ENCODE measurements at regions not wholly inside any gene's neighbourhood (a gene's known extent, or its start where the extent isn't known, plus 50 kb on each side); places are given as distances from the start of the nearest gene placed in this dataset.

GRCh38 chr2:199646439-199646838 lies 188.7 kb upstream of the SATB2 start:
- DNase-seq (ENCODE audit: low read depth): no peak
- no peak for TF ChIP-seq CTCF (conservative IDR thresholded peaks at IDR 0.05; ENCODE audit: low read depth, low read length)
- no peak overlapping the region for H3K4me3 ChIP-seq (ENCODE audit: low read length)

- no peak for TF ChIP-seq CTCF (conservative IDR thresholded peaks at IDR 0.05; ENCODE audit: low read depth, low read length)
- no peak for DNase-seq (ENCODE audit: low read depth)
These were observed 173.4 kb upstream of the SATB2 start for GRCh38 chr2:199631129-199631528.

DNA sequence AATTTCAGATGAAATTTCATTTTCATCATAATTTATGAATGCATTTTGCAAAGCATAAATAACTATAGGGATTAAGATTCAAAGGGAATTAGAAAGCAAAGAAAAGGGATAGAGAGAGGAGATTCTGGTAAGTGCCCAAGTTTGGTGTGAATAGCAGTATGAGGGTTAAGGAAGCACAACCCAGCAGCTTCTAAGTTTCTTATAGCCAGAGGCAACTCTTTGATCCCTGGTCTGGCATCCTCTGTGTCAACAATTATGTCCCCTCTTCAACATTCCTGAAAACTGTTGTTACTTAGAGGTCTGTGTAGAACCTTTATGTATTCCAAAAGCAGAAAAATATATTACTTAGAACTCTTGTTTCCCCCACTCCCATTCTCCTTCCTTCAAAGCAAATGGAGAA lies 171.6 kb upstream of the SATB2 start:
- H3K4me3 ChIP-seq (ENCODE audit: low read length): no peak overlapping the region
- DNase-seq (ENCODE audit: low read depth): no peak
- no peak for TF ChIP-seq CTCF (conservative IDR thresholded peaks at IDR 0.05; ENCODE audit: low read depth, low read length)

More at GRCh38 chr2:199631129-199631528, 173.4 kb upstream of the SATB2 start:
- H3K4me3 ChIP-seq (ENCODE audit: low read length): no peak overlapping the region

GRCh38 chr2:199627417-199627816 lies 169.7 kb upstream of the SATB2 start:
- no peak for DNase-seq (ENCODE audit: low read depth)
- TF ChIP-seq CTCF (conservative IDR thresholded peaks at IDR 0.05; ENCODE audit: low read depth, low read length): no peak
- H3K4me3 ChIP-seq (ENCODE audit: low read length): no peak overlapping the region

- TF ChIP-seq CTCF (conservative IDR thresholded peaks at IDR 0.05; ENCODE audit: low read depth, low read length): no peak
- no peak for DNase-seq (ENCODE audit: low read depth)
- H3K4me3 ChIP-seq (ENCODE audit: low read length): no peak overlapping the region
These were observed 167.2 kb upstream of the SATB2 start for GRCh38 chr2:199624958-199625357.

GRCh38 chr2:199612509-199613130 lies 154.9 kb upstream of the SATB2 start:
- DNase-seq (ENCODE audit: low read depth): no peak
- no peak for TF ChIP-seq CTCF (conservative IDR thresholded peaks at IDR 0.05; ENCODE audit: low read depth, low read length)
- H3K4me3 ChIP-seq (ENCODE audit: low read length): no peak overlapping the region

DNA sequence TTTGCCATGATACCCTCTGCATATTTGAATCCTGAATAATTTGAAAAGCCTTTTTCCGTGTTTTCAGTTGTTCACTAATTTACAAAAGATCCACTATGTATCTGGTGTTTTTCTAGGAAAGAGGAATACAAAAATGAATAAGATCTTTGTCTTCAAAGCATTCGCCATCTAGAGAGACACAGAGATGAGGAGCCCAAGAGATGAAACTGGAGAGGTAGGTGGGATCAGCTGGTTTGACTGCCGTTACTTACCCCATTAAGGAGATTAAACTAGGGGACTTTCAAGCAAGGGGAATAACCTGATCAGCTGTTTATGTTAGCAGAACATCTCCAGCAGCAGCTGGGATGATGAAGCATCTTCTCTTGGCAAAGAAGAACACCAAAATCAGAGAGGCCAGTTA lies 150.2 kb upstream of the SATB2 start:
- no peak overlapping the region for H3K4me3 ChIP-seq (ENCODE audit: low read length)
- TF ChIP-seq CTCF (conservative IDR thresholded peaks at IDR 0.05; ENCODE audit: low read depth, low read length): no peak

More for the DNA sequence above, 150.2 kb upstream of the SATB2 start:
- no peak for DNase-seq (ENCODE audit: low read depth)
